ENCODE measurements at regions not wholly inside any gene's neighbourhood (a gene's known extent, or its start where the extent isn't known, plus 50 kb on each side); places are given as distances from the start of the nearest gene placed in this dataset.
A peak's percentile ranks its signal among the peaks of the same experiment; 100 is the strongest.
"Not testable (repeated sequence)": the region's sequence is repeated elsewhere in the genome, so short reads cannot be mapped to it uniquely, and the experiment has no call there.

GRCh38 chr11:134656861-134657540, 245.0 kb upstream of the B3GAT1 start:
- Mint-ChIP-seq H3K4me3 (no peak overlapping the region), H3K9me3 (peaks cover 2% of the 10 kb centered on the region), H3K36me3 (ENCODE audit: low read depth) (no peaks in the 10 kb centered on the region), H3K27me3 (ENCODE audit: low read depth) (peaks cover 19% of the 10 kb centered on the region), H3K27ac (no peak overlapping the region), H3K4me1 (peaks cover 12% of the 10 kb centered on the region)
- no peak for TF ChIP-seq CTCF (IDR thresholded peaks at IDR 0.05; ENCODE audit: unreplicated experiment in 3 of 3)

- H3K36me3 Mint-ChIP-seq (ENCODE audit: low read depth); H3K9me3 Mint-ChIP-seq: not testable (repeated sequence)
- H3K27ac Mint-ChIP-seq: peak overlapping the region; percentile 4 to 84 (median 79)
- peaks cover 19% of the 10 kb centered on the region for H3K27me3 Mint-ChIP-seq (ENCODE audit: low read depth)
- H3K4me1 Mint-ChIP-seq: peaks cover 12% of the 10 kb centered on the region
- H3K4me3 Mint-ChIP-seq: peak overlapping the region in 2 of 3 experiments; percentile 7 to 10
These were observed 244.2 kb upstream of the B3GAT1 start for GRCh38 chr11:134656086-134656840.

GRCh38 chr11:134655189-134655989, 243.3 kb upstream of the B3GAT1 start:
- H3K9me3 Mint-ChIP-seq: peaks cover 2% of the 10 kb centered on the region
- H3K27ac Mint-ChIP-seq: peak overlapping the region in 1 of 3 experiments; percentile 4
- TF ChIP-seq CTCF (IDR thresholded peaks at IDR 0.05; ENCODE audit: unreplicated experiment in 3 of 3): no peak
- peaks cover 12% of the 10 kb centered on the region for H3K4me1 Mint-ChIP-seq
- peaks cover 13% of the 10 kb centered on the region for H3K27me3 Mint-ChIP-seq (ENCODE audit: low read depth)
- no peaks in the 10 kb centered on the region for H3K36me3 Mint-ChIP-seq (ENCODE audit: low read depth)
- H3K4me3 Mint-ChIP-seq: no peak overlapping the region

GRCh38 chr11:134654161-134654915, 242.3 kb upstream of the B3GAT1 start:
- no peak for TF ChIP-seq CTCF (IDR thresholded peaks at IDR 0.05; ENCODE audit: unreplicated experiment in 3 of 3)
- peaks cover 12% of the 10 kb centered on the region for H3K4me1 Mint-ChIP-seq
- H3K36me3 Mint-ChIP-seq (ENCODE audit: low read depth): no peaks in the 10 kb centered on the region
- H3K9me3 Mint-ChIP-seq: peaks cover 2% of the 10 kb centered on the region
- no peak overlapping the region for H3K27ac Mint-ChIP-seq
- peaks cover 11% of the 10 kb centered on the region for H3K27me3 Mint-ChIP-seq (ENCODE audit: low read depth)
- H3K4me3 Mint-ChIP-seq: no peak overlapping the region

GRCh38 chr11:134652586-134653255, 240.7 kb upstream of the B3GAT1 start:
- Mint-ChIP-seq H3K4me1 (peaks cover 12% of the 10 kb centered on the region), H3K27ac (no peak overlapping the region), H3K4me3 (no peak overlapping the region), H3K36me3 (ENCODE audit: low read depth) (no peaks in the 10 kb centered on the region), H3K27me3 (ENCODE audit: low read depth) (peaks cover 19% of the 10 kb centered on the region), H3K9me3 (peaks cover 2% of the 10 kb centered on the region)
- no peak for TF ChIP-seq CTCF (IDR thresholded peaks at IDR 0.05; ENCODE audit: unreplicated experiment in 3 of 3)

Measured in nephron (organoid).